Smooth muscle cell (in vitro differentiated cells): ENCODE measurements at regions not wholly inside any gene's neighbourhood (a gene's known extent, or its start where the extent isn't known, plus 50 kb on each side); places are given as distances from the start of the nearest gene placed in this dataset.

ENCODE experiments used
- DNase-seq: peaks from one replicate; lab custom pipeline; 2025; ENCODE audit not compliant: unreplicated experiment; lab: John Stamatoyannopoulos, UW
- H2AFZ ChIP-seq: fragments of 200-600 bp; sonication (generic); 2 replicates; pipeline ENCODE4 v1.6.0; 2016; ENCODE audit warnings: antibody characterized with exemption, low read depth, mild to moderate bottlenecking
- H3F3A ChIP-seq: fragments of 200-600 bp; sonication (generic); 2 replicates; pipeline ENCODE4 v1.6.0; 2017; ENCODE audit warnings: antibody characterized with exemption, low read depth
- H3K27ac ChIP-seq: fragments of 200-600 bp; sonication (generic); 2 replicates; pipeline ENCODE4 v1.5.1; 2016; ENCODE audit warnings: low read depth, mild to moderate bottlenecking
- H3K27me3 ChIP-seq: fragments of 200-600 bp; sonication (generic); 2 replicates; pipeline ENCODE4 v1.6.1; 2016; ENCODE audit warnings: low read depth, mild to moderate bottlenecking
- H3K36me3 ChIP-seq: fragments of 200-600 bp; sonication (generic); 2 replicates; pipeline ENCODE4 v1.5.1; 2016; ENCODE audit warnings: low read depth
- H3K4me1 ChIP-seq: fragments of 200-600 bp; sonication (generic); 2 replicates; pipeline ENCODE4 v1.5.1; 2016; ENCODE audit warnings: low read depth
- H3K4me2 ChIP-seq: fragments of 200-600 bp; sonication (generic); 2 replicates; pipeline ENCODE4 v1.6.0; 2016; ENCODE audit warnings: mild to moderate bottlenecking
- H3K4me3 ChIP-seq: fragments of 200-600 bp; sonication (generic); 2 replicates; pipeline ENCODE4 v1.5.1; 2016; ENCODE audit warnings: mild to moderate bottlenecking
- H3K79me2 ChIP-seq: fragments of 200-600 bp; sonication (generic); 2 replicates; pipeline ENCODE4 v1.6.0; 2016; ENCODE audit warnings: low read depth, mild to moderate bottlenecking
- H3K9ac ChIP-seq: fragments of 200-600 bp; sonication (generic); 2 replicates; pipeline ENCODE4 v1.6.0; 2016; ENCODE audit warnings: low read depth
- H3K9me3 ChIP-seq: fragments of 200-600 bp; sonication (generic); replicated peaks from 2 replicates; pipeline ENCODE4 v1.5.1; 2016; ENCODE audit warnings: low read depth
- H4K20me1 ChIP-seq: fragments of 200-600 bp; sonication (generic); 2 replicates; pipeline ENCODE4 v1.6.0; 2016; ENCODE audit warnings: low read depth
- whole genome bisulfite sequencing: methylation state at CpG from one replicate; pipeline ENCODE4 v1.1.7; 2016; ENCODE audit warnings: low lambda C conversion rate; 5-methylcytosine and 5-hydroxymethylcytosine counted together
- TF ChIP-seq, protein P1 (sequence below): fragments of 200-600 bp; sonication (generic); IDR thresholded peaks from 2 replicates; pipeline ENCODE4 v1.5.1; 2017; ENCODE audit warnings: borderline replicate concordance, mild to moderate bottlenecking, antibody characterized with exemption; ENCODE audit not compliant: insufficient read depth, poor library complexity, severe bottlenecking

DNA sequence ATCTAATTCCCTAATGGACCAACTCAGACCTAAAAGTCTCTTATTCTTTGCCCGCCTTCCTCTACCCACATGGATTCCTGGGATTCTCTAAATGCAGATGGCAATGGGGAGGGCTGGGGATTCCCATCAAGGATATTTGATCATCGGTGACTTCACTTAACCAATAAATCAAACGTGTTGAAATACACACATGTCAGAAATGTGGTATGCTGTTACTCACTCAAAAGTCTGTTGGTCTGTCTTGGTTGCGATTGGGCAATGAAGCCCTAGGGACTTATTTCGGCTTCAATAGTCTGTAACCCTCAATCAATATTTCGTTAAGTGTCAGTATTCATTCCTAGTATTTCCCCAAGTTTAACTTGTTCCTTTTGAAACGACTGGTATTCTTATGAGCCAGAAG is 117.2 kb upstream of the DIO3 start:
- WGBS, result 49% methylated on average over 7 of the region's 7 CpGs
- no peak overlapping the region for H2AFZ ChIP-seq
- TF ChIP-seq, protein P1, sequence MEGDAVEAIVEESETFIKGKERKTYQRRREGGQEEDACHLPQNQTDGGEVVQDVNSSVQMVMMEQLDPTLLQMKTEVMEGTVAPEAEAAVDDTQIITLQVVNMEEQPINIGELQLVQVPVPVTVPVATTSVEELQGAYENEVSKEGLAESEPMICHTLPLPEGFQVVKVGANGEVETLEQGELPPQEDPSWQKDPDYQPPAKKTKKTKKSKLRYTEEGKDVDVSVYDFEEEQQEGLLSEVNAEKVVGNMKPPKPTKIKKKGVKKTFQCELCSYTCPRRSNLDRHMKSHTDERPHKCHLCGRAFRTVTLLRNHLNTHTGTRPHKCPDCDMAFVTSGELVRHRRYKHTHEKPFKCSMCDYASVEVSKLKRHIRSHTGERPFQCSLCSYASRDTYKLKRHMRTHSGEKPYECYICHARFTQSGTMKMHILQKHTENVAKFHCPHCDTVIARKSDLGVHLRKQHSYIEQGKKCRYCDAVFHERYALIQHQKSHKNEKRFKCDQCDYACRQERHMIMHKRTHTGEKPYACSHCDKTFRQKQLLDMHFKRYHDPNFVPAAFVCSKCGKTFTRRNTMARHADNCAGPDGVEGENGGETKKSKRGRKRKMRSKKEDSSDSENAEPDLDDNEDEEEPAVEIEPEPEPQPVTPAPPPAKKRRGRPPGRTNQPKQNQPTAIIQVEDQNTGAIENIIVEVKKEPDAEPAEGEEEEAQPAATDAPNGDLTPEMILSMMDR, result no peak
- H3K4me2 ChIP-seq, result peak overlapping the region; percentile 60
- H3K9me3 ChIP-seq, result no peaks in the 10 kb centered on the region
- no peaks in the 10 kb centered on the region for H4K20me1 ChIP-seq
- no peak for DNase-seq
- no peak overlapping the region for H3K4me3 ChIP-seq
- no peaks in the 10 kb centered on the region for H3K27me3 ChIP-seq
- peaks cover 15% of the 10 kb centered on the region for H3F3A ChIP-seq
- no peaks in the 10 kb centered on the region for H3K4me1 ChIP-seq
- no peaks in the 10 kb centered on the region for H3K79me2 ChIP-seq
- no peaks in the 10 kb centered on the region for H3K36me3 ChIP-seq
- no peak overlapping the region for H3K27ac ChIP-seq
- no peak overlapping the region for H3K9ac ChIP-seq

DNA sequence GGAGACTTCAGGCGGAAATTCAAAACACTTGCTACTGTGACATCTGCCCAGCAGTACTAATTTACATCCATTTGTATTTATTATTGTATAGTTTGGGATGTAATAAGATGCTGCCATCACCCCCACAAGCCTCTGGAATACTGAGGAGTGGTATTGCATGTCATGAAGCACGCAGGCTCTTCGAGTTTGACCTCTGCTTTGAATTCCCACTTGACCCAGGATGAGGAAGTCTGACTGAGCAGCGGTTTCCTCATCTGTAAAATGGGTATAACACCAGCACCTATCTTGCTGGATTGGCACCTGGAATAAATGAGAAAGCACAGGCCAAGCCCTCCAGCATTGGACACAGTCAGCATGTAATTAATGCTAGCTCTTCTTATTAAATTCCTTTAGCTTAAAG is 116.0 kb upstream of the DIO3 start:
- no peaks in the 10 kb centered on the region for H3K9me3 ChIP-seq
- no peak overlapping the region for H3K4me3 ChIP-seq
- H3K4me1 ChIP-seq, result no peaks in the 10 kb centered on the region
- no peak overlapping the region for H3K9ac ChIP-seq
- H2AFZ ChIP-seq, result no peak overlapping the region
- no peak overlapping the region for H3K27ac ChIP-seq
- no peaks in the 10 kb centered on the region for H4K20me1 ChIP-seq
- no peak overlapping the region for H3K4me2 ChIP-seq
- peaks cover 5% of the 10 kb centered on the region for H3F3A ChIP-seq
- TF ChIP-seq, protein P1, result no peak
- WGBS, result 98% methylated on average over 4 of the region's 4 CpGs
- no peaks in the 10 kb centered on the region for H3K36me3 ChIP-seq
- DNase-seq, result no peak
- no peaks in the 10 kb centered on the region for H3K27me3 ChIP-seq
- H3K79me2 ChIP-seq, result no peaks in the 10 kb centered on the region

DNA sequence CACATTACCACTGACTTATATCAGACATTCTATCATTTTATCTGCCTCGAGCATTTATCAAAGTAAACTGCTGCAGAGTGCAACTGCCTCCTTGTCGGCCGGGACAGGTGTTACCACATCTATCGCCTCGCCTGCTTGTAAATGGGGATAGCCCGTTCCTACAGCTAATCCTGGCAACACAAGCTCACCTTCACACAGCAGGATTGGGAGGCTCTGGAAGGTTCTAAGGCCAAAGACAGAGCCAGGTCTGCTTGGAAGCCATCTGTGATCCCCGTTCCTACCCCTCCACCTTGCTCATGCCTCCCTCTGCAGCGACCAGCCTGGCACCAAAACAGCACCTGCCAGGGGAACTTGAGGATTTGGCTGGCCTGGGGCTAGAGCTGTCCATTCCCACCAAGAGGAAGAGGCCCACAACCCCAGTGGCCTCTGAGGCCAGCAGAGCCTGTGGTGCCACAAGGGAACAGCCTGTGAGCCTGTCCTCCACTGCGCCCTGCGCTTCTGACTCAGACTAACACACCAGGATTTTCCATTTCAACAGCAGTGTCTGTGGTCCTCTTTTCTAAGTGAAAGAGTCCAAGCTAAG is 114.8 kb upstream of the DIO3 start:
- H3K36me3 ChIP-seq, result no peaks in the 10 kb centered on the region
- H3K27me3 ChIP-seq, result no peaks in the 10 kb centered on the region
- no peak overlapping the region for H3K27ac ChIP-seq
- H3K79me2 ChIP-seq, result no peaks in the 10 kb centered on the region
- H3K4me3 ChIP-seq, result no peak overlapping the region
- H3K9ac ChIP-seq, result no peak overlapping the region
- H3F3A ChIP-seq, result peaks cover 5% of the 10 kb centered on the region
- 88% methylated on average over 10 of the region's 10 CpGs for WGBS
- no peaks in the 10 kb centered on the region for H3K9me3 ChIP-seq
- H4K20me1 ChIP-seq, result no peaks in the 10 kb centered on the region
- H2AFZ ChIP-seq, result no peak overlapping the region
- TF ChIP-seq, protein P1, result no peak
- no peak overlapping the region for H3K4me2 ChIP-seq
- DNase-seq, result no peak
- H3K4me1 ChIP-seq, result no peaks in the 10 kb centered on the region

DNA sequence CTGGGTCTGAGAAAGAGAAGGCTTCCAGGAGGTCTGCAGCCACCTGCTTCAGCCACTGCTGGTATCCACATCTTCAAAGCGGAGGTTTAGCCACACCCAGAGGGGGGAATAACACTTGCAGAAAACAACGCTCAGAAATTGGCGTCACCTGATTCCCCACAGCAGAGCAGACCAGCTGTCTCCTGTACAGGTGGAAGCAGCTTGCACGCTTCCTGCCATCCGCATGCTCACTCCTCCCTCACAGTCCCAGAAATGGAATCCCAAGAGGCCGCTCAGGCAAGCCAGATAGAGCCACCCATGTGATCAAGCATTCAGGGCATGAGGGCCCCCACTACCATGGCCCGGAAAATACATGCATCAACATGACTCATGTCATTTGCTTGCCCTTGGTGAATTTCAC is 112.2 kb upstream of the DIO3 start:
- WGBS, result 90% methylated on average over 7 of the region's 7 CpGs
- Histone ChIP-seq H2AFZ (no peak overlapping the region), H3K27ac (no peak overlapping the region), H3K27me3 (no peaks in the 10 kb centered on the region), H3K9ac (no peak overlapping the region), H3K9me3 (no peaks in the 10 kb centered on the region), H3K4me1 (no peaks in the 10 kb centered on the region), H3K4me3 (no peak overlapping the region), H3F3A (peaks cover under 1% of the 10 kb centered on the region), H3K36me3 (no peaks in the 10 kb centered on the region), H4K20me1 (no peaks in the 10 kb centered on the region), H3K79me2 (no peaks in the 10 kb centered on the region), H3K4me2 (no peak overlapping the region)
- no peak for DNase-seq
- TF ChIP-seq, protein P1, result no peak
